Natural killer cell treated with Interleukin-12 subunit alpha and Interleukin-12 subunit beta and Interleukin-15 and Interleukin-18, amount 100 ng/mL, for 72 hours (primary cell): ENCODE measurements at regions not wholly inside any gene's neighbourhood (a gene's known extent, or its start where the extent isn't known, plus 50 kb on each side); places are given as distances from the start of the nearest gene placed in this dataset.
A peak's percentile ranks its signal among the peaks of the same experiment; 100 is the strongest.
"Not testable (repeated sequence)": the region's sequence is repeated elsewhere in the genome, so short reads cannot be mapped to it uniquely, and the experiment has no call there.

Experiments
- ATAC-seq, 2 donors: fragments of 150-1000 bp; cut with Tn5 transposase in 1 of 2; sonication (Bioruptor Pico), chemical (Tn5 transposase) in 1 of 2; 2 replicates each; pipeline ENCODE4 v1.10.0; 2021
- DNase-seq: peaks from one replicate; pipeline ENCODE4 v3.0.0; 2022; ENCODE audit warnings: low spot score
- H3K27ac Mint-ChIP-seq, 2 donors: 1 replicate in 1 of 2; 2 replicates in 1 of 2; pipeline ENCODE4 v1.8.0; 2022; ENCODE audit warnings: mixed read lengths in 2 of 2, mild to moderate bottlenecking in 1 of 2, moderate library complexity in 1 of 2
- H3K27me3 Mint-ChIP-seq, 2 donors: 1 replicate in 1 of 2; 2 replicates in 1 of 2; pipeline ENCODE4 v1.8.0; 2022; ENCODE audit warnings: mixed read lengths in 2 of 2
- H3K36me3 Mint-ChIP-seq: one replicate; pipeline ENCODE4 v1.8.0; 2022; ENCODE audit warnings: mixed read lengths
- H3K4me1 Mint-ChIP-seq, 2 donors: 1 replicate in 1 of 2; 2 replicates in 1 of 2; pipeline ENCODE4 v1.8.0; 2022; ENCODE audit warnings: low read depth in 2 of 2, mixed read lengths in 2 of 2, mild to moderate bottlenecking in 1 of 2
- H3K4me3 Mint-ChIP-seq: one replicate; pipeline ENCODE4 v1.8.0; 2022; ENCODE audit warnings: mixed read lengths
- H3K9me3 Mint-ChIP-seq: 2 replicates; pipeline ENCODE4 v1.8.0; 2022; ENCODE audit warnings: mixed read lengths

- DNase-seq (peak; percentile 70), ATAC-seq (peak; percentile 43 to 48)
- peak overlapping the region in 1 of 2 donors; percentile 82 for H3K27ac Mint-ChIP-seq
- not testable (repeated sequence) for H3K4me3 Mint-ChIP-seq, H3K9me3 Mint-ChIP-seq, H3K27me3 Mint-ChIP-seq, H3K36me3 Mint-ChIP-seq, H3K4me1 Mint-ChIP-seq
These were observed 57.8 kb upstream of the NBPF8 start for GRCh38 chr1:120357046-120357445.

GRCh38 chr1:120356170-120356569 is 58.7 kb upstream of the NBPF8 start:
- H3K4me1 Mint-ChIP-seq, DNase-seq, H3K27ac Mint-ChIP-seq: not testable (repeated sequence)

GRCh38 chr1:120354618-120355184 is 60.1 kb upstream of the NBPF8 start:
- ATAC-seq (peak; percentile 92), DNase-seq (peak; percentile 72)
- H3K9me3 Mint-ChIP-seq, H3K4me1 Mint-ChIP-seq, H3K27me3 Mint-ChIP-seq, H3K36me3 Mint-ChIP-seq: not testable (repeated sequence)
- peak overlapping the region; percentile 62 for H3K4me3 Mint-ChIP-seq
- peak overlapping the region; percentile 76 to 96 for H3K27ac Mint-ChIP-seq

More at GRCh38 chr1:120356170-120356569, 58.7 kb upstream of the NBPF8 start:
- ATAC-seq, H3K27me3 Mint-ChIP-seq, H3K36me3 Mint-ChIP-seq, H3K4me3 Mint-ChIP-seq, H3K9me3 Mint-ChIP-seq: not testable (repeated sequence)

GRCh38 chr1:120342231-120343073 is 72.4 kb upstream of the NBPF8 start:
- not testable (repeated sequence) for H3K9me3 Mint-ChIP-seq, H3K36me3 Mint-ChIP-seq, DNase-seq, H3K4me1 Mint-ChIP-seq, H3K27me3 Mint-ChIP-seq, ATAC-seq
- Mint-ChIP-seq H3K4me3 (peak overlapping the region; percentile 57), H3K27ac (peak overlapping the region in 1 of 2 donors; percentile 66)

GRCh38 chr1:120341756-120342155 is 73.1 kb upstream of the NBPF8 start:
- H3K9me3 Mint-ChIP-seq, H3K36me3 Mint-ChIP-seq, H3K4me1 Mint-ChIP-seq, H3K27me3 Mint-ChIP-seq: not testable (repeated sequence)
- peak; percentile 56 for DNase-seq
- Mint-ChIP-seq H3K4me3 (peak overlapping the region; percentile 78), H3K27ac (peak overlapping the region in 1 of 2 donors; percentile 56)
- peak in 1 of 2 donors; percentile 53 for ATAC-seq

GRCh38 chr1:120340838-120341751 is 73.7 kb upstream of the NBPF8 start:
- peak overlapping the region; percentile 78 for H3K4me3 Mint-ChIP-seq
- not testable (repeated sequence) for H3K9me3 Mint-ChIP-seq, H3K27me3 Mint-ChIP-seq, ATAC-seq, H3K36me3 Mint-ChIP-seq, H3K4me1 Mint-ChIP-seq
- peak; percentile 63 for DNase-seq
- peak overlapping the region in 1 of 2 donors; percentile 56 for H3K27ac Mint-ChIP-seq

GRCh38 chr1:120315738-120316137 is 99.1 kb upstream of the NBPF8 start:
- H3K27me3 Mint-ChIP-seq, DNase-seq, H3K9me3 Mint-ChIP-seq, H3K4me1 Mint-ChIP-seq, H3K27ac Mint-ChIP-seq, H3K4me3 Mint-ChIP-seq, ATAC-seq, H3K36me3 Mint-ChIP-seq: not testable (repeated sequence)

GRCh38 chr1:120311930-120312329 is 102.9 kb upstream of the NBPF8 start:
- not testable (repeated sequence) for ATAC-seq

GRCh38 chr1:120308940-120309578 is 105.8 kb upstream of the NBPF8 start:
- not testable (repeated sequence) for H3K27ac Mint-ChIP-seq, H3K27me3 Mint-ChIP-seq, H3K4me1 Mint-ChIP-seq, ATAC-seq, DNase-seq, H3K9me3 Mint-ChIP-seq, H3K36me3 Mint-ChIP-seq, H3K4me3 Mint-ChIP-seq

More at GRCh38 chr1:120311930-120312329, 102.9 kb upstream of the NBPF8 start:
- DNase-seq, H3K36me3 Mint-ChIP-seq, H3K4me3 Mint-ChIP-seq, H3K27me3 Mint-ChIP-seq, H3K9me3 Mint-ChIP-seq, H3K4me1 Mint-ChIP-seq, H3K27ac Mint-ChIP-seq: not testable (repeated sequence)

GRCh38 chr1:120305046-120305445 is 109.8 kb upstream of the NBPF8 start:
- H3K36me3 Mint-ChIP-seq, DNase-seq, H3K9me3 Mint-ChIP-seq, H3K4me1 Mint-ChIP-seq, H3K27ac Mint-ChIP-seq, H3K4me3 Mint-ChIP-seq, H3K27me3 Mint-ChIP-seq, ATAC-seq: not testable (repeated sequence)

- H3K9me3 Mint-ChIP-seq, H3K4me1 Mint-ChIP-seq, H3K4me3 Mint-ChIP-seq, H3K36me3 Mint-ChIP-seq, H3K27ac Mint-ChIP-seq, H3K27me3 Mint-ChIP-seq, ATAC-seq, DNase-seq: not testable (repeated sequence)
These were observed 110.5 kb upstream of the NBPF8 start for GRCh38 chr1:120304341-120304740.

- not testable (repeated sequence) for H3K4me1 Mint-ChIP-seq, H3K9me3 Mint-ChIP-seq, DNase-seq, H3K36me3 Mint-ChIP-seq, ATAC-seq, H3K4me3 Mint-ChIP-seq, H3K27me3 Mint-ChIP-seq, H3K27ac Mint-ChIP-seq
These were observed 115.3 kb upstream of the NBPF8 start for GRCh38 chr1:120299433-120300057.

GRCh38 chr1:120298487-120298886 is 116.3 kb upstream of the NBPF8 start:
- H3K36me3 Mint-ChIP-seq, result not testable (repeated sequence)

More at GRCh38 chr1:120298487-120298886, 116.3 kb upstream of the NBPF8 start:
- H3K9me3 Mint-ChIP-seq, ATAC-seq, H3K4me1 Mint-ChIP-seq, H3K27ac Mint-ChIP-seq, H3K27me3 Mint-ChIP-seq, H3K4me3 Mint-ChIP-seq, DNase-seq: not testable (repeated sequence)
